ENCODE measurements at regions not wholly inside any gene's neighbourhood (a gene's known extent, or its start where the extent isn't known, plus 50 kb on each side); places are given as distances from the start of the nearest gene placed in this dataset.

GRCh38 chr10:14391342-14391741 is 60.6 kb upstream of the FRMD4A start:
- Histone ChIP-seq H3K27ac (no peak overlapping the region), H3K4me1 (peaks cover 2% of the 10 kb centered on the region), H3K4me3 (no peak overlapping the region), H3K36me3 (no peaks in the 10 kb centered on the region), H3K27me3 (no peaks in the 10 kb centered on the region), H3K9me3 (replicated peaks) (no peaks in the 10 kb centered on the region)
- DNase-seq: no peak

DNA sequence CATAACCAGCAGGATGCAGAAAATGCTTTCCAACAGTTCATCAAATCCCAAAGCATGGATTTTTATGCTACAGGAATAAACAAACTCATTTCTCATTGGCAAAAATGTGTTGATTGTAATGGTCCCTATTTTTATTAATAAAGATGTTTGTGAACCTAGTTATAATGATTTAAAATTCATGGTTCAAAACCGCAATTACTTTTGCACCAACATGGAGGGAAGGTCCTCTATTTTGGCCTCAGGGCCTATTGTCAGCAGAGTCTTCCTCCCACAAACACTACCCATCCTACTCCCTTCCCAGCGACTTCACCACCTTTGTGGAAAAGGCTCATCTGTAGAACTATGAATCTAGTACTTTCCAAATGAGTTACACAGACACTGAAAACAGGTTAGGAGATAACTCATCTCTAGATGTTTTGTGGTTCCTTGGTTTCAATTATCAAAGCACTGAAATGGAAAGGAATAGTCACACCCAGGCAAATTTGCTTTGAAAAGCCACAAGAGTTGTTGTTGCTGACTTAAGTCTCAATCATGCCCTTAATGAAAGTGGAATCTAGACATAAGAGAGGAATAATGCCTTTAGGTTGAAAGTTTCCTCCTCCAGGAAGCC is 59.4 kb upstream of the FRMD4A start:
- DNase-seq: no peak

DNA sequence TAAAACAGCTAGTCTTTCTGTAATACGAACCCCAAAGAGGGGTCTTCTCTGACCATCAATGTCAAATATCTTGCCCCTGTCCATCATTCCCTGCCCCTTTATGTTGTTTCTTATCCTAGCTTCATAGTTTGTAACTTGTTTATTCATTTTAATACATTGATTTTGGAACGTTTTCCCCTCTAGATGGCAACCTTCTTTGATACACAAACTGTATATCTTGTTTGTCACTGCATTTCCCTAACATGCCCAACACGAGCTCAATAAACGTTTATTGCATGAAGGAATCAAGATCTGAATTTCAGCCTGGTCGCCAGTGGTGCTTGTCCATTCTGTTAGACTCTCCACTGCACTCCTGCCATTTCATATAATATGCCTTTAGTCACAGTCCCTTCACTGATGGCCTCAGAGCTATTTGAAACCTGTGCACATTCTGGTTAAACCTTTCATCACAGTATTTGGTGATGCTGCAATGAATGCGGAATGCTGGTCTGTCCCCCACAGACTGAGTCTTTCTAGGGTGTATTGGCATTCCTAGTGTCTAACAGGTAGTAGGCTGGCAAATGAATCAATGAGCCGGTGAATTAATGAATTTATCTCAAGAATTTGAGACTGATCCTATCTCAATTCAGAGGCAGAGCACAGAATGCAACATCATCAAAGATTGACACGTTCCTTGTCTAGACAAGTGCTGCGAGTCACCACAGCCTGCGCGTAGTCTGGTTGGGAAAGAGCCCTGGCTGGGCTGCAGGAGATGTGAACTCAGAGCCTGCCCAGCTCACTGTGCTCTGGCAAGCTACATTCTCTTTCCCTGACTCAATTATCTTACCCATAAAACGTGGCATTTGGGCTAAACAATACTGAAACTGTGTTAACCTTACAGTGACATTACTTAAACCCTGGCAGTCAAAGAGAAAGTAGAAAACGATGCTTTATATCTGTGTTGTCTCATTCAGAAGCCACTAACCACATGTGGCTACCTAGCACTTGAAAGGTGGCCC is 55.2 kb upstream of the FRMD4A start:
- H3K27ac ChIP-seq: peak overlapping the region; percentile 16; the same call in 1 of the 2 replicates
- no peak overlapping the region for H3K4me3 ChIP-seq
- no peaks in the 10 kb centered on the region for H3K9me3 ChIP-seq (replicated peaks)
- H3K36me3 ChIP-seq: no peaks in the 10 kb centered on the region
- DNase-seq: peak; percentile 33 to 40
- no peaks in the 10 kb centered on the region for H3K27me3 ChIP-seq
- no peaks in the 10 kb centered on the region for H3K4me1 ChIP-seq

More for the DNA sequence above, 59.4 kb upstream of the FRMD4A start:
- H3K27ac ChIP-seq: no peak overlapping the region
- no peak overlapping the region for H3K4me3 ChIP-seq
- no peaks in the 10 kb centered on the region for H3K9me3 ChIP-seq (replicated peaks)
- no peaks in the 10 kb centered on the region for H3K4me1 ChIP-seq
- no peaks in the 10 kb centered on the region for H3K36me3 ChIP-seq
- H3K27me3 ChIP-seq: no peaks in the 10 kb centered on the region

DNA sequence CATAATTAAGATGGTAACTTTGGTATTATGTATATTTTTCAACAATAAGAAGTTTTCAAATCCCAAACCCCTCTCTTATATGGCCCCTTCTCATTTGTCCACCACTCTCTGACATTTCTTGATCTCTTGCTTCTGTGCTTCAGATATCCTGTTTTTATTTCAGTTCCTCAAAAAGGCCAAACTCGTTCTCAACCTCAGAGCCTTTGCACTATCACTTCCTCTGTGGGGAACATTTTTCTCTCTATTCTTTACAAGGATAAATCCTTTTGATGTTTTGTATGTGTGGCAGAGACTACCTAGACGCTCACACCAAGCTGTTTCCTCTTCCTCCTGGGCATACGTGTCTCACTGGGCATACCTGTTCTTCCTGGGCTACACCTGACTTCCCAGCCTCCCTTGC is 54.2 kb upstream of the FRMD4A start:
- Histone ChIP-seq H3K4me1 (no peaks in the 10 kb centered on the region), H3K27me3 (no peaks in the 10 kb centered on the region), H3K27ac (no peak overlapping the region), H3K36me3 (no peaks in the 10 kb centered on the region), H3K9me3 (replicated peaks) (no peaks in the 10 kb centered on the region), H3K4me3 (no peak overlapping the region)
- DNase-seq: no peak

DNA sequence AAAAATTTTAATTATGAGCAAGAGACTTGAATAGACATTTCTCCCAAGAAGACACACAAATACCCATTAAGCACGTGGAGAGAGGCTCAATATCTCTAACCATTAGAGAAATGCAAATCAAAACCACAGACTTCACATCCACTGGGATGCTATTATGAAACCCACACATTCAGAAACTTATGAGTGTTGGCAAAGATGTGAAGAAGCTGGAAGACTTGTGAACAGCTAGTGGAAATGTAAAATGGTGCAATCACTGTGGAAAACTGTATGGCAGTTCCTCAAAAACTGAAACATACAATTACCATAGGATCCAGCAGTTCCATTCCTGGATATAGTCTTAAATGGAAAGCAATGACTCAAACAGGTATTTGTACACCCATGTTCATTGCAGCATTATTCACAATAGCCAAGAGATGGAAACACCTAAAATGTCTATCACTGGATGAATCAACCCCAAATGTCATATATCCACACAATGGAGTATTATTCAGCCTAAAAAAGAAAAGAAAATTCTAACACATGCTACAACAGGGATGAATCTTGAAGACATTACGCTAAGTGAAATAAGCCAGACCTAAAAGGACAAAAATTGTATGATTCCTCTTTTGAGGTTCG is 53.5 kb upstream of the FRMD4A start:
- Histone ChIP-seq H3K27ac (no peak overlapping the region), H3K27me3 (no peaks in the 10 kb centered on the region), H3K36me3 (no peaks in the 10 kb centered on the region), H3K9me3 (replicated peaks) (no peaks in the 10 kb centered on the region), H3K4me1 (no peaks in the 10 kb centered on the region), H3K4me3 (no peak overlapping the region)
- DNase-seq: no peak

GRCh38 chr10:14383266-14383665 is 52.5 kb upstream of the FRMD4A start:
- Histone ChIP-seq H3K36me3 (no peaks in the 10 kb centered on the region), H3K27me3 (no peaks in the 10 kb centered on the region), H3K4me3 (no peak overlapping the region), H3K9me3 (replicated peaks) (no peaks in the 10 kb centered on the region), H3K4me1 (no peaks in the 10 kb centered on the region), H3K27ac (no peak overlapping the region)
- no peak for DNase-seq

GRCh38 chr10:14382531-14382930 is 51.8 kb upstream of the FRMD4A start:
- H3K27me3 ChIP-seq: no peaks in the 10 kb centered on the region
- no peak overlapping the region for H3K27ac ChIP-seq

GRCh38 chr10:14382022-14382421 is 51.3 kb upstream of the FRMD4A start:
- DNase-seq: no peak
- no peak overlapping the region for H3K27ac ChIP-seq
- H3K36me3 ChIP-seq: no peaks in the 10 kb centered on the region
- H3K9me3 ChIP-seq (replicated peaks): no peaks in the 10 kb centered on the region
- no peaks in the 10 kb centered on the region for H3K4me1 ChIP-seq
- H3K4me3 ChIP-seq: no peak overlapping the region
- no peaks in the 10 kb centered on the region for H3K27me3 ChIP-seq

More at GRCh38 chr10:14382531-14382930, 51.8 kb upstream of the FRMD4A start:
- DNase-seq: no peak
- Histone ChIP-seq H3K4me3 (no peak overlapping the region), H3K4me1 (no peaks in the 10 kb centered on the region), H3K9me3 (replicated peaks) (no peaks in the 10 kb centered on the region), H3K36me3 (no peaks in the 10 kb centered on the region)

DNA sequence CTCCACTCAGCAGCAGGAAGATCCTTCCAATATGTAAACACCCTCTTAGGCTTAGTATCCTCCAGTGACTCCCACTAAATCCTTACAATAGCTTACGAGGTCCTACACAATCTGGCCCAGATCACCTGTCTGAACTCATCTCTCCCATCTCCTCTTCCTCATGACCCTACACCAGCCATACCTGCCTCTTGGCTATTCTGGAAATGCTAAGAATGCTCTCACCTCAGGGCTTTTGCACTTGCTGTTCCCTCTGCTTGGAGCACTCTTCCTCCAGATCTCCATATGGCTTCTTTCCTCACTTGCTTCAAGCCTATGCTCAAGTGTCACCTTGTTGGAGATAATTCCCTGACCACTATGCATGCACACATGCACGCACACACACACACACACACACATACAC is 50.8 kb upstream of the FRMD4A start:
- Histone ChIP-seq H3K36me3 (no peaks in the 10 kb centered on the region), H3K4me1 (no peaks in the 10 kb centered on the region), H3K4me3 (no peak overlapping the region), H3K9me3 (replicated peaks) (no peaks in the 10 kb centered on the region), H3K27me3 (no peaks in the 10 kb centered on the region), H3K27ac (no peak overlapping the region)
- no peak for DNase-seq

- Histone ChIP-seq H3K4me1 (no peaks in the 10 kb centered on the region), H3K9me3 (replicated peaks) (no peaks in the 10 kb centered on the region), H3K4me3 (no peak overlapping the region), H3K27ac (no peak overlapping the region), H3K36me3 (no peaks in the 10 kb centered on the region), H3K27me3 (no peaks in the 10 kb centered on the region)
- DNase-seq: no peak
Measured at GRCh38 chr10:14380746-14381145, 50.0 kb upstream of the FRMD4A start.
